Ecto neural progenitor cell (in vitro differentiated cells): ENCODE measurements at regions not wholly inside any gene's neighbourhood (a gene's known extent, or its start where the extent isn't known, plus 50 kb on each side); places are given as distances from the start of the nearest gene placed in this dataset.
"Not testable (repeated sequence)": the region's sequence is repeated elsewhere in the genome, so short reads cannot be mapped to it uniquely, and the experiment has no call there.

ENCODE experiments used
- DNase-seq: peaks from one replicate; pipeline ENCODE4 v3.0.0-alpha.2; 2018; ENCODE audit warnings: low spot score

GRCh38 chr16:29578898-29579297 lies 72.7 kb upstream of the NPIPB12 start:
- not testable (repeated sequence) for DNase-seq

DNA sequence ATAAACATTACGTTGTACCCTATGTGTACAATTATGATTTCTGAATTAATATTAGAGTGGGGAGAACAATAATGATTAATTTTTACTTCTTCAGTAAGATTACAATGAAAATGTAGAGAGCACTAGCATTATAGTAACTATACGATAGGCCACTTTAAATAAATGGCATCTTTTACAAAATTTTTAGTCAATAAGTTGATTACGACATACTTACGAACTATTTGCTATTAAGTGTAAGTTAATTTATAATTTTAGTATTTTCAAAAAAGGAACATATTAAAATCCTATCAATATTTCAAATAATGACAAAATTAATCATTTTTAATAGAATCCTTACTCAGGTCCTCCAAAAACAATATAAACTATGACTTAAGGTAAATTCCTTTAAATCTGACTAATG lies 75.6 kb upstream of the NPIPB12 start:
- not testable (repeated sequence) for DNase-seq

DNA sequence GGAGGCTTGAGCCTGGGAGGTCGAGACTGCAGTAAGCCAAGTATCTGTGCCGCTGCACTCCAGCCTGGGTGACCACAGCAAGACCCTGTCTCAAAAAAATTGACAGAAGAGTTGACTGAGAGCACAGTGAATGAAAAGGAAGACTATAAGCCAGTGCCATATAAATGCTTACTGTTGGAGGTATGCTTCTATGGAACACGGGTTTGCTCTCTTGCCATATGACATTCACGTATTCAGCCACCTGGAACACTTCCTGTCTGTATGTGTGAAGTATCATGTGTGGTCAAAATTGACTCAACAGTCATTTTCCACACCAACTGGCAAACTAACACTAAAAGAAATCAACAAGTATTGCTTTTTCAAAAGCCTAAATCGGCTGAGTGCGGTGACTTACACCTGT lies 71.1 kb upstream of the SPN start:
- not testable (repeated sequence) for DNase-seq

- not testable (repeated sequence) for DNase-seq
Observed at GRCh38 chr16:29594269-29594925, 68.7 kb upstream of the SPN start.

DNA sequence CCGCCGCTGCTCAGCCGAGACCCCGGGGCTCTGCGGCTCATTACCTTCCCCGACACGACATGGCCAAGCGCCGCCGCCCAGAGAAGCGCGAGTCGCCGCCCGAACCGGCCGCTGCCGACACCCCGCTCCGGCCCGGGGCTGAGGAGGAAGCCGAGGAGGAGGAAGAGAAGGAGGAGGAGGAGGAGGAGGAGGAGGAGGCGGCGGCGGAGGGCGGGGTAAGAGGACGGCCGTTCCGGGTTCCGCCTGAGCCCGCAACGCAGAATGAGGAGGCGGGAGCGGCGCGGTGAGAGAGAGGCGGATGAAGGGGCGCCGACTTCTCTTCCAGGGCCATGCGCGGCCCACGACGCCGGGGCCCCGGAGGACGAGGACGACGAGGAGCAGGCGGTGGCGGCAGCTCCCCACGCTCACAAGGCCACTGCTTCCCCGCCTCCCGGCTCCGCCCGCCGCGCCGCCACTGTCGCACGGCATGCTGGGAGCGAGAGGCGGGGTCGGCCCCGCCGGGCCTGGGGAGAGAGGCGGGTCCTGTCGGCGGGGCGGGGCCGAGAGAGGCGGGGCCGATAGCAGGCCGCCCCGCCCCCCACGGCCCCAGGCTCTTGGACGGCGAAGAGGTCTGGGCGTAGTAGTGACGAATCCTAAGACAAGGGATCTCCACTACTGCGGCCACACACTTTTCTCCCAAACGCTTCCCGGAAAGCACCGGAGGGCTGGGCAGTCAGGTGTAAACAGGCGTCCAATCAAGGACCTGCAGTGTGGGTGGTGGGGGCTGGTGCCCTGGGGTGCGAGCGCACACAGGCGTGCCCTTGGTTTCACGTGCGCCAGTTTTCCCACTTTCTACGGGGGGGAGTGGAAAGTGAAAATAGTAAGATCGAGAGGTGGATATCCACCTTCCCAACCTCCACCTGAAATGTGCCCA lies 67.9 kb upstream of the SPN start:
- peak; percentile 94 for DNase-seq

- not testable (repeated sequence) for DNase-seq
Observed at GRCh38 chr16:29597030-29597429, 66.0 kb upstream of the SPN start.

DNA sequence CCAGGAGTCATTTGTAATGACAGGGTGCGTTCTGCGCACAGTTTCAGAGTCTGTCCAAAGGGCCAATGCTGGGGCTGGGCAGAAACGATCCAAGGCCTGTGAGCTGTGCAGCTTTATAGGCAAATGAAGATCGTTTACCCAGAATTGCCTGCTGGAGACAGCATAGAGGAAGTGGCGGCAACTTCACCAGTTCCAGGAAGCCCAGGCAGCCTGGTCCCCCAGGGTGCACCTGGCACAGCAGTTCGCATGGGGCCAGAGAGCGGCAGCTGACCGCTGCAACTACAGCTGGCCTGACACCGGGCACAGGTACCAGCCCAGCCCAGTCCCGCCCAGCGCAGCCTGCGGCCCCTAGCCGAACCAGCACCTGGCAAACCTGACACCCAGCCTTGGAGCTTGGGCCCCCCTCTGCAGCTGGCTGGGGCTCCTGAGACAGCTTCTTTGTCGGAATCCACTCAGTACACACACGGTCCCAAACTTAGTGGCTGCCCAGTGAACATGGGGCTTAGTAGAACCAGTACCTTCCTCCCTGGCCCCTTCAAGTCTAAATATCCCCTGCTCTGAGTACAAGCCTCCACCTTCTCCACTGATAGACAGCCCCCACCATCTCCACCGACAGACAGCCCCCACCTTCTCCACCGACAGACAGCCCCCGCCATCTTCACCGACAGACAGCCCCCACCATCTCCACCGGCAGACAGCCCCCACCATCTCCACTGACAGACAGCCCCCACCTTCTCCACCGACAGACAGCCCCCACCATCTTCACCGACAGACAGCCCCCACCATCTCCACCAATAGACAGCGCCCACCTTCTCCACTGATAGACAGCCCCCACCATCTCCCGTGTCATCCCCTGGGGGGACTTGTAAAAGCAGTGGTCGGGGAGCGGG lies 62.7 kb upstream of the SPN start:
- not testable (repeated sequence) for DNase-seq

GRCh38 chr16:29602247-29602625 lies 60.8 kb upstream of the SPN start:
- not testable (repeated sequence) for DNase-seq

DNA sequence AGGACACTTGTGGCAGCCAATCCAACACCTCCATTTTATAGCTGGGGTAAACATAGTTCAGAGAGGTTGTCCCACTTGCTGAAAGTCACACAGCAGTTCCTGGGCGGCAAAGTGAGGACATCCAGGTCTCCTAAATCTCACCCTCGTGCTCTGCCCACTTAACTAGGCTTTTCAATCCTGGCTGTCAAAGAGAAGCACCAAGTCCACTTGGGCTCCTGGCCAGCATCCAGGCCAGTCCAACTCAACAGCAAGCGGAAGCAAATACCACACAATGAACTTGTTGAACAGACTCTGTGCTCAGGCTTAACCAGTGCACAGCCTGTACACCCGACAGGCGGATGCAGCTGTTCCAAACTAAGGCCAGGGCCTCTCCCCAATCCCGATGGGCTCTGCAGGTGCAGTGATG lies 60.4 kb upstream of the SPN start:
- not testable (repeated sequence) for DNase-seq

GRCh38 chr16:29604631-29605549 lies 58.2 kb upstream of the SPN start:
- DNase-seq = not testable (repeated sequence)

DNA sequence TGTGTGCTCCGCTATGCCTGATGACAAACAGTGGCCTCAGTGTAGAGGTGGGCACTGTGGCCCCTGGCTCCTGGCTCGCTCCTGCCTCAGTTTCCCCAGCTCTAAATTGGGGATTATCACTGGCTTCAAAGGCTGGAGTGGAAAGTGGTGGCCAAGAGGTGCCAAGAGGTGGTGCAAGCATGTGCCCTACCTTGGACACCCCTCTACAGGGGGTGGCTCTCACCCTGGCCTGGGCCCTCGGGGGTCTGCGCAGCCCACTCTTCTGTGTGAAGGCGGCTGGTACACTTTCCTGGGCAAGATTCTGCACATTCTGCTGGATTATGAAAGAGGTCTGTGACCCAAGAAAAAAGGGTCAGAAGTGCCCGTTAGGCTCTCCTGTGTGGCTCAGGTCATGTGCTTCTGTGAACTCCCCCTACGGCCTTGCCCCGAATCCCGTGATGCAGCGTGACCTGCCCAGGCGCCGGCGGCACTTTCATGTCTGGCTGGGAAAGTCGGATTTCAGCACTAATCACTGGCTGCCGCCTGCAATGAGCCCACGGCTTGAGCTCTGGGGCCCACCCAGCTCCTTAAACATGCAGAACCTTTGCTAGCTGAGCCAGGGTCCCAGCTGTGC lies 57.3 kb upstream of the SPN start:
- DNase-seq = not testable (repeated sequence)

GRCh38 chr16:29606669-29607427 lies 56.2 kb upstream of the SPN start:
- DNase-seq = not testable (repeated sequence)

GRCh38 chr16:29607428-29607823 lies 55.6 kb upstream of the SPN start:
- not testable (repeated sequence) for DNase-seq

DNA sequence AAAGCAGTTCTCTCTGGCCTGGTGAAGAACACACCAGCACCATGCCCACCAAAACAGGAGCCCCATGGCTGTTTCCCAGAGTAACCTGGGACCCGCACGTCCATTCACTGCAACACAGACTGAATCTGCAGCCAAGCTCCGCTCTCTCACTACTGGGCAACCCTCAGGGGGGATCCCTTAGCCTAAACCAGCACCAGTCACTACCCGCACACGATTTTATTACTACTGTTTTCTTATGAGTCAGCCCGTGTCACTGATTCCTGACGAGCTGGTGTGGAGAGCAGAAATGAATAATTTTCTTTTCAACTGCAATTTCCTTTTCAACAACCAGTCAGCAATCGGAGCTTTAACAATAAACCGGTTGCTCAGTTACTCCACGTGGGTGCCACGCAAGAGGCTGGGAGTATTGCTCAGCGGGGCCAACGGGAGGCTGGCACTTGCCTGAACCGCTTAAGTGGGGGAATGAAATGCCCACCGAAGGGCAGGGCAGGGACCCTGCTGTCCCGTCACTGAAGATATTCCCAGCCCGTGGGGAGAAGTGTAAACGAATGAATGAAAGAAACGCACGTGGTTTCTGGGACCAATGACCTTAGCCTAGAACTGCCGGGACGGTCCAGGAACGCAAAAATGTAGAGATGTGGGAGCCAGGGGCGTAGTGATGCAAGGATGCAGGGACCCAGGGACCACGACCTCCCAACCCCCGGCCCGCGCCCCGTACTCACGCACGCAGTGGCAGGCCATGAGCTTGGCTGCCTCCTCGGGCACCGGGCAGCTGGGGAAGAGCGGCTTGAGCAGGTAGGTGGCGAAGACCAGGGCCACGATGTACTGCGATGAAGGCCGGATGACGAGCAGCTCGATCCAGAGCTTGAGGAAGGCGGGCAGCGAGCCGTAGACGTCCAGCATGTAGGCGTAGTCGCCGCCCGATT lies 50.4 kb upstream of the SPN start:
- DNase-seq = peak; percentile 54
